ENCODE measurements at regions not wholly inside any gene's neighbourhood (a gene's known extent, or its start where the extent isn't known, plus 50 kb on each side); places are given as distances from the start of the nearest gene placed in this dataset.

- Histone ChIP-seq H3K4me3 (no peak overlapping the region), H3K79me2 (ENCODE audit: low read depth) (no peaks in the 10 kb centered on the region), H3K36me3 (ENCODE audit: low read depth) (no peaks in the 10 kb centered on the region)
Measured at GRCh38 chr13:90246687-90247345, 1100.7 kb upstream of the MIR17HG start.

GRCh38 chr13:90253806-90254205, 1093.7 kb upstream of the MIR17HG start:
- TF ChIP-seq CTCF (conservative IDR thresholded peaks at IDR 0.05) = no peak
- no peak for TF ChIP-seq EZH2 (IDR thresholded peaks at IDR 0.05; ENCODE audit: low read depth)
- Histone ChIP-seq H4K20me1 (ENCODE audit: insufficient read depth) (no peaks in the 10 kb centered on the region), H3K27me3 (ENCODE audit: insufficient read depth, low read depth) (no peaks in the 10 kb centered on the region), H3K4me1 (replicated peaks; ENCODE audit: insufficient read depth) (no peaks in the 10 kb centered on the region), H3K9me2 (ENCODE audit: insufficient read depth) (no peaks in the 10 kb centered on the region), H3K36me3 (ENCODE audit: low read depth) (no peaks in the 10 kb centered on the region), H3K79me2 (ENCODE audit: low read depth) (no peaks in the 10 kb centered on the region), H3K9me3 (ENCODE audit: insufficient read depth, low read depth) (peaks cover 4% of the 10 kb centered on the region; the same call in 1 of the 2 replicates), H3K27ac (no peak overlapping the region), H3F3A (ENCODE audit: insufficient read depth, low read depth) (no peaks in the 10 kb centered on the region), H2AFZ (no peak overlapping the region), H3K4me3 (no peak overlapping the region), H3K4me2 (no peak overlapping the region)
- ChIA-PET CTCF (no interaction called here), POLR2A (ENCODE audit: unreplicated experiment) (no interaction called here)
- no peak for DNase-seq
- intact Hi-C loops (cut with micrococcal nuclease; ENCODE audit: unreplicated experiment) = no loop called here
- BruUV-seq (replicated peaks) = no TSS peak

More at GRCh38 chr13:90246687-90247345, 1100.7 kb upstream of the MIR17HG start:
- no peak overlapping the region for H3K27ac ChIP-seq
- no TSS peak for BruUV-seq (replicated peaks)
- H3F3A ChIP-seq (ENCODE audit: insufficient read depth, low read depth) = no peaks in the 10 kb centered on the region
- H3K4me1 ChIP-seq (replicated peaks; ENCODE audit: insufficient read depth) = no peaks in the 10 kb centered on the region
- TF ChIP-seq CTCF (conservative IDR thresholded peaks at IDR 0.05) (no peak), EZH2 (IDR thresholded peaks at IDR 0.05; ENCODE audit: low read depth) (no peak)
- no peaks in the 10 kb centered on the region for H3K9me2 ChIP-seq (ENCODE audit: insufficient read depth)
- DNase-seq = no peak
- H2AFZ ChIP-seq = no peak overlapping the region
- H3K9me3 ChIP-seq (ENCODE audit: insufficient read depth, low read depth) = peaks cover 4% of the 10 kb centered on the region; the same call in 1 of the 2 replicates
- ChIA-PET POLR2A (ENCODE audit: unreplicated experiment) (no interaction called here), CTCF (no interaction called here)
- no peaks in the 10 kb centered on the region for H3K27me3 ChIP-seq (ENCODE audit: insufficient read depth, low read depth)
- no peaks in the 10 kb centered on the region for H4K20me1 ChIP-seq (ENCODE audit: insufficient read depth)
- no peak overlapping the region for H3K4me2 ChIP-seq
- intact Hi-C loops (cut with micrococcal nuclease; ENCODE audit: unreplicated experiment) = no loop called here

GRCh38 chr13:90254437-90254836, 1093.0 kb upstream of the MIR17HG start:
- POLR2A ChIA-PET (ENCODE audit: unreplicated experiment) = no interaction called here
- Histone ChIP-seq H3K4me3 (no peak overlapping the region), H3K27me3 (ENCODE audit: insufficient read depth, low read depth) (no peaks in the 10 kb centered on the region), H3F3A (ENCODE audit: insufficient read depth, low read depth) (no peaks in the 10 kb centered on the region), H3K79me2 (ENCODE audit: low read depth) (no peaks in the 10 kb centered on the region), H3K4me2 (no peak overlapping the region), H3K27ac (no peak overlapping the region), H4K20me1 (ENCODE audit: insufficient read depth) (no peaks in the 10 kb centered on the region), H3K9me3 (ENCODE audit: insufficient read depth, low read depth) (peaks cover 4% of the 10 kb centered on the region; the same call in 1 of the 2 replicates), H2AFZ (no peak overlapping the region), H3K4me1 (replicated peaks; ENCODE audit: insufficient read depth) (no peaks in the 10 kb centered on the region), H3K36me3 (ENCODE audit: low read depth) (no peaks in the 10 kb centered on the region), H3K9me2 (ENCODE audit: insufficient read depth) (no peaks in the 10 kb centered on the region)
- TF ChIP-seq CTCF (conservative IDR thresholded peaks at IDR 0.05) (no peak), EZH2 (IDR thresholded peaks at IDR 0.05; ENCODE audit: low read depth) (no peak)
- CTCF ChIA-PET = no interaction called here
- intact Hi-C loops (cut with micrococcal nuclease; ENCODE audit: unreplicated experiment) = no loop called here
- DNase-seq = no peak
- no TSS peak for BruUV-seq (replicated peaks)
